Smooth muscle cell of the brain vasculature (primary cell): ENCODE measurements at regions not wholly inside any gene's neighbourhood (a gene's known extent, or its start where the extent isn't known, plus 50 kb on each side); places are given as distances from the start of the nearest gene placed in this dataset.
"Not testable (repeated sequence)": the region's sequence is repeated elsewhere in the genome, so short reads cannot be mapped to it uniquely, and the experiment has no call there.

ENCODE experiments used
- DNase-seq: peaks from one replicate; pipeline ENCODE4 v3.0.0-alpha.2; 2012; ENCODE audit warnings: low read depth, low spot score

- DNase-seq: no peak
These were observed 212.6 kb downstream of the SH2D4B start for GRCh38 chr10:80750268-80750667.

- DNase-seq: no peak
These were observed 214.2 kb downstream of the SH2D4B start for GRCh38 chr10:80751940-80752339.

GRCh38 chr10:80753612-80754011 lies 215.9 kb downstream of the SH2D4B start:
- no peak for DNase-seq

- no peak for DNase-seq
These were observed 218.2 kb downstream of the SH2D4B start for GRCh38 chr10:80755893-80756292.

GRCh38 chr10:80759693-80760092 lies 222.0 kb downstream of the SH2D4B start:
- DNase-seq: no peak

GRCh38 chr10:80760914-80761371 lies 223.2 kb downstream of the SH2D4B start:
- DNase-seq: no peak

- DNase-seq: no peak
These were observed 230.3 kb downstream of the SH2D4B start for GRCh38 chr10:80767963-80768362.

- no peak for DNase-seq
These were observed 232.0 kb downstream of the SH2D4B start for GRCh38 chr10:80769700-80770160.

GRCh38 chr10:80770239-80770638 lies 232.5 kb downstream of the SH2D4B start:
- no peak for DNase-seq

GRCh38 chr10:80771285-80771684 lies 233.6 kb downstream of the SH2D4B start:
- no peak for DNase-seq

- DNase-seq: no peak
These were observed 234.3 kb downstream of the SH2D4B start for GRCh38 chr10:80771902-80772555.

GRCh38 chr10:80772596-80772995 lies 234.9 kb downstream of the SH2D4B start:
- DNase-seq: no peak

- DNase-seq: no peak
These were observed 247.0 kb downstream of the SH2D4B start for GRCh38 chr10:80784695-80785094.

GRCh38 chr10:80786322-80786721 lies 248.6 kb downstream of the SH2D4B start:
- DNase-seq: no peak

- no peak for DNase-seq
These were observed 250.2 kb downstream of the SH2D4B start for GRCh38 chr10:80787952-80788351.

GRCh38 chr10:80794994-80795393 lies 257.3 kb downstream of the SH2D4B start:
- DNase-seq: no peak

- no peak for DNase-seq
These were observed 267.8 kb downstream of the SH2D4B start for GRCh38 chr10:80805343-80806020.

- no peak for DNase-seq
These were observed 276.5 kb downstream of the SH2D4B start for GRCh38 chr10:80814147-80814652.

GRCh38 chr10:80829151-80829550 lies 291.4 kb downstream of the SH2D4B start:
- no peak for DNase-seq

- no peak for DNase-seq
These were observed 291.9 kb downstream of the SH2D4B start for GRCh38 chr10:80829562-80829961.

- not testable (repeated sequence) for DNase-seq
These were observed 295.0 kb downstream of the SH2D4B start for GRCh38 chr10:80832693-80833092.

- no peak for DNase-seq
These were observed 317.8 kb downstream of the SH2D4B start for GRCh38 chr10:80855348-80855971.

GRCh38 chr10:80856186-80856585 lies 318.5 kb downstream of the SH2D4B start:
- DNase-seq: no peak
